Skeletal muscle cell (primary cell): ENCODE measurements at regions not wholly inside any gene's neighbourhood (a gene's known extent, or its start where the extent isn't known, plus 50 kb on each side); places are given as distances from the start of the nearest gene placed in this dataset.
"Not testable (repeated sequence)": the region's sequence is repeated elsewhere in the genome, so short reads cannot be mapped to it uniquely, and the experiment has no call there.

Experiments used
- DNase-seq: peaks from one replicate; pipeline ENCODE4 v3.0.0-alpha.2; 2010; ENCODE audit warnings: low read depth
- H3K4me3 ChIP-seq: 2 replicates; pipeline ENCODE4 v1.5.1; 2011; ENCODE audit warnings: low read depth, mild to moderate bottlenecking, control low read depth, low read length, moderate library complexity

DNA sequence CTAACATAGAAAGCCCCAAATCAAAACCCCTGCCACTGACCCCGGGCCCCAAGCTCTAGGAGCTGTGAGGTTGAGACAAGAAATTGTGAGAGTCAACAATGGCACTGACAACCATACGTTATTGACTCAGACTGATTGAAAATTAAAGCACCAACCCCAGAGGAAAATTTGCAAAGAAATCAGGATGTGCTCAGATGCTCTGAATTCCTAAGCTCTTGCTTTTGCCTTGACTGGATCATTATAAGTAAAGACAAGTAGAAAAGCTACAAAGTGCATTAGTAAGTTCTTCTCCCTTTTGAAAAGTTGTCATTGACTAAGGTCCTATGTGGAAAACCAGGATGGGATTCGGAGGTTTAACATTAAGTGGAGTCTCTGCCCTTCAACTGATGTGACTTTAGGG, 130.2 kb downstream of the SAMD9 start:
- no peak overlapping the region for H3K4me3 ChIP-seq
- no peak for DNase-seq

- DNase-seq = peak; percentile 47
- H3K4me3 ChIP-seq = no peak overlapping the region
Measured at GRCh38 chr7:92987095-92987494, 130.7 kb downstream of the SAMD9 start.

DNA sequence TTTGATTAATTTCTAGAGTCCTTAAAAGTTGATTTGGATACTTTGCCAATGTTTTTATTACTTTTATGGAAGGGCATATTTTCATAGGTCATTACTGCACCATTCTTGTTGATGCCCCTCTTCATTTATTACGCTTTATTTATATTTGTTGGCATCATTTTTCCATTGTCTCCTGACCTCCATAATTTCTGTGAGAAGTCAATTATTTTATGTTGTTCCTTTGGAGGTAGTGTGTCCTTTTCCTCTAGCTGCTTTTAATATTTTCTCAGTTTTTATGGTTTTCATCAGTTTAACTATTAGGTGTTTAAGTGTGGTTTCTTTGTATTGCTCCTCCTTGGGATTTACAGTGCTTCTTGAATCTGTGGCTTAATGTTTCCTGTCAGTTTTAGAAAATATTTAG, 134.9 kb downstream of the SAMD9 start:
- H3K4me3 ChIP-seq = no peak overlapping the region
- no peak for DNase-seq

DNA sequence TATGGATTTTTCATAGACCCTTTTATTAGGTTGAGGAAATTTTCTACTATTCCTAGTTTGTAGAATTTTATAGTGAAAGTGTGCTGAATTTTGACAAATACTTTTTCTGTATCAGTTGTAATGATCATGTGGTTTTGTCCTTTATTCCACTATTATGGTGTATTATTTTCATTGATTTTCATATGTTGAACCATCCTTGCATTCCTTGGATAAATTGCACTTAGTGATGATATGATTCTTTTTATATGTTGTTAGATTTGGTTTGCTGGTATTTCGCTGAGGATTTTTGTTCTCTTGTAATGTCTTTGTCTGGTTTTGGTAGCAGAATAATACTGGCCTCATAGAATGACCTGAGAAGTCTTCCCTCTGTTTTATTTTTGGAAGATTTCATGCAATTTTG, 140.6 kb upstream of the CDK6 start:
- H3K4me3 ChIP-seq = no peak overlapping the region
- DNase-seq = no peak

GRCh38 chr7:92973974-92974373, 137.6 kb upstream of the CDK6 start:
- no peak for DNase-seq
- H3K4me3 ChIP-seq = no peak overlapping the region

DNA sequence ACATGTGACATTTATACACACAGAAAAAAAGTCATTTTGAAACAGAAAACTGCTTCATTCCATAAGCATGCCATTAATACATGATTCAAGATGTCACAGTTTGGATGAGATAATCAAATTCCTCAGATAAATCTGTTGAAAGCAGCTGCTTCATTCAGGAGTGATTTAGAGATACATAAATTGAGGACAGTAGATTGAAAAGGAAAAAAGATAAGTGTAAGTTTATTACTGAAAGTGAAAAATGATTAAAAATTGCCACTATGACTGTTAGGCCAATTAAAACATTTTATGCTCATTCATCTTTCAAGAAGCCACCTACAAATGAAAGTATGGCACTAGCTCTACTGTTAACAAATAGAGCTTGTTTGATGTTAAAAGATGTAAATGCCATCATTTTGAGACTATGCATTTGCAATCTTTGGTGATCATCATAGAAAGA, 136.9 kb upstream of the CDK6 start:
- no peak for DNase-seq

GRCh38 chr7:92972441-92972840, 136.1 kb upstream of the CDK6 start:
- H3K4me3 ChIP-seq = no peak overlapping the region
- DNase-seq = no peak

More for the DNA sequence above, 136.9 kb upstream of the CDK6 start:
- H3K4me3 ChIP-seq = no peak overlapping the region

DNA sequence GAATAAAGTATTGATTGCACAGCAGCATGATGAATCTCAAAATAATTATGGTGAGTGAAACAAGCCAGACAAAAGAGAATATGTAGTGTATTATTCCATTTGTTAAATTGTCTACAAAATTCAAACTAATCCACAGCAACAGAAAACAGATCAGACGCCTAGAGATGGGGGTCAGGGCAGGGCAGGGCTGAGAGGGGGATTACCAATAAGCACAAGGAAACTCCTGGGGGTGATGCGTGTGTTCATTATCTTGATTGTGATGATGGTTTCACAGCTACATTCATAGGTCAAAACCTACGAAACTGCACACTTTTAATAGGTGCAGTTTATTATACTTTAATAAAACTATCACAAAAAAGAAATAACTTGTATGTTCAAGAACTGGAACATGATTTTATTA, 132.7 kb upstream of the CDK6 start:
- no peak overlapping the region for H3K4me3 ChIP-seq
- DNase-seq = no peak

GRCh38 chr7:92968502-92968901, 132.1 kb upstream of the CDK6 start:
- no peak overlapping the region for H3K4me3 ChIP-seq
- DNase-seq = no peak

- H3K4me3 ChIP-seq = no peak overlapping the region
- no peak for DNase-seq
Measured at GRCh38 chr7:92967238-92967637, 130.9 kb upstream of the CDK6 start.

DNA sequence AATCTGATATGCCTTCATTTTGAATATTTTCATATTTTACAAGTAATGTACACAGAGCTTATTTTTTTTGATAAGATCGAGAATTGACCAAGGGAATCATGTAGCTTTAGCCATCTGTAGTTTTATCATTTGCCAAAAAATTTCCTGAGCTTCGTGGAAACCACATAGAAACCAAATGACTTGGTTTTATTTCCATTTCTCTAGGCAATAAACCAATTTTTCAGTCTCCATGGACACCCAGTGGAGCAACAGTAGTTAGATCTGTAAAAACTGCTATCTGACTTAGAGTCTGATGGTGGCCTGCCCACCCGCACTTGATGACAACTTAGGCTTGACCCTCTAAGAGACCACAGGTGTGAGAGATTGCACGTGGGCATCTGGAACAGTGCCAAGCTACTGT, 127.8 kb upstream of the CDK6 start:
- DNase-seq = no peak
- no peak overlapping the region for H3K4me3 ChIP-seq

GRCh38 chr7:92963566-92963965, 127.2 kb upstream of the CDK6 start:
- H3K4me3 ChIP-seq = no peak overlapping the region
- no peak for DNase-seq

DNA sequence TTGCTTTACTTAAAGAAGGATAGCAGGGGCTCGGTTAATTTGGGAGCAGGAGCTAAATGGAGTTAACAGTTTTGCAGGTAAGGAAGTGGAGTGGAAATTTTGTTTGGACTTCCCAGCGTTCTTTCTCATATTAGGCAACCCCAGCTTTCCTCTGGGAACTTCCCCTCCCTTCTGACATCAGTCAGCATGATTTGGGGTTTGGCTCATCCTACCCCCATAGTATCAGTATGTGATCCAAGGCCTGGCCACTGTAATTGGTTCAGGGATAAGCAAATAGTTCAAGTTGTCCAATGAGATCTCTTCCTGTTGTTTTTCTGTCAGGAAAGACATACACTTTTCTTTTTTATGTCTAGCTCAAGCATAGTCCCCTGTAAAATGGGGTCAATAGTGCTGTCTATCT, 125.6 kb upstream of the CDK6 start:
- H3K4me3 ChIP-seq = no peak overlapping the region
- DNase-seq = no peak

GRCh38 chr7:92956575-92956974, 120.2 kb upstream of the CDK6 start:
- H3K4me3 ChIP-seq = no peak overlapping the region
- DNase-seq = no peak

GRCh38 chr7:92955081-92955480, 118.7 kb upstream of the CDK6 start:
- no peak overlapping the region for H3K4me3 ChIP-seq
- DNase-seq = no peak

DNA sequence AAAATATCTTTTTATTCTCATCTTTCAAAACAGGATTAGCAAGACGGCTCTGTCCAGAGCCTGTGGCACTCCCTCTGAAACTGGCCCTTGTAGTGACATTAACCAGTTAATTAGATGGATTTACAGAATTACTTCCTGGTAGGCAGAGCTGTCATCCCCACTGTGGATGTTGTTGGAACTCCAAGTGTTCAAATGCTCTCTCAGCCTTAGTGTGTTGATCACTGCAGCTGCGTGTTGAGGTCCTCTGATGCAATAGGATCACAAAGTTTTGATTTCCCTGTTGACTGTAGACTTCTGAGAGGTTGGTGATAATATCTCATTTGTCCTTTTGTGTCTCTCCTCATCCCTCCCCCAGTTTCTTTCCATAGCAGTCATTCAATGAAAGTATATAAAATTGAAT, 117.3 kb upstream of the CDK6 start:
- no peak for DNase-seq
- H3K4me3 ChIP-seq = no peak overlapping the region

DNA sequence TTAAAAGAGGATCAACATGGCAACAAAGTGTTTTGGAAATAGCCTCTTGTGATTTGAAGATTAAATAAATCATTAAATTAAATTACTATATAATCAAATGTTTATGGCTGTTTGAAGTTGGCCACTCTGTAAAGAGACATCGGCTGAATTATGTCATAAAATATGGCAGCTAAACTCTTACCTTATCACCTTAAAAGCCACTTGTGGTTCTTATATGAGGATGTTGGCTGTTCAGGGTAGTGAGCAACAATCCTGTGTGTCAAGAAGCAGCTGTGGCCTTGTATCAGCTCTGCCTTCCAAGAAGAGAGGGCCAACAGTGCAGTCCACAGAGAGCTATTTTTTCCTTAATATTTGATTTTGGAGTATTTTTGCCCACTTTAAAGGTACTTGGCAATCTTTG, 113.4 kb upstream of the CDK6 start:
- DNase-seq = no peak
- no peak overlapping the region for H3K4me3 ChIP-seq

GRCh38 chr7:92945840-92946239, 109.5 kb upstream of the CDK6 start:
- no peak overlapping the region for H3K4me3 ChIP-seq
- no peak for DNase-seq

- H3K4me3 ChIP-seq = no peak overlapping the region
- DNase-seq = no peak
Measured at GRCh38 chr7:92944633-92945032, 108.3 kb upstream of the CDK6 start.

GRCh38 chr7:92942706-92943105, 106.3 kb upstream of the CDK6 start:
- not testable (repeated sequence) for DNase-seq, H3K4me3 ChIP-seq

DNA sequence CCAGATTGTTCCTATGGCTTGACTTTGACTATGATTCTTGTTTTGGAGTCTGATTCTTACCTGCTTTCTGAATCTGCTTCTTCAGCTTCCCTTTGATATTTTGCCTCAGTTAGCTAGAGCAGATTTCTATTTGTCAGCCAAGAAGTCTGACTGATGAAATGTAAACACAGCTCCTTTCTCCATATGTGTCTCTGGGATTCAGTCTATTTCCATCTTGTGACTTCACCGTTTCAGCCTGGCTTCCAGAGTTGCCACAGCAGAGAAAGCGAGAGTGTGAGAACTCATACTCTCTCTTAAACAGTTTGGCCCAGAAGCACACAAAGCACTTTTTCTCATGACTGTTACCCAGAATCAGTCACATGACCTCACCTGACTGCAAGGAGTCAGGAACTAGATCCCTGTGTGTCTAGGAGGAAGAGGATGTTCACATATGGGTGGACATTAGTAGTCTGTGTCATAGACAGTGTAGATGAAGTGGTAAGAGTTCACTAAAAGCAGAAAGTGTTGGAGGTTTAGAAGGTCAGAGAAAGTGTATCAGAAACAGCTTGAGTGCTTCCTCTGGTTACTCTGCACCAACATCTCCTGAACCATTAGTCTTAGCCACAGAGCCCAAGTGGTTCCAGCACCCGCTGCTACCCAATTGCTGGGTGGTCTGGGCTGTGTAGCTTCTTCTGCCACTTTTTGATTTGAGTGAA, 103.4 kb upstream of the CDK6 start:
- DNase-seq = no peak
- H3K4me3 ChIP-seq = no peak overlapping the region

DNA sequence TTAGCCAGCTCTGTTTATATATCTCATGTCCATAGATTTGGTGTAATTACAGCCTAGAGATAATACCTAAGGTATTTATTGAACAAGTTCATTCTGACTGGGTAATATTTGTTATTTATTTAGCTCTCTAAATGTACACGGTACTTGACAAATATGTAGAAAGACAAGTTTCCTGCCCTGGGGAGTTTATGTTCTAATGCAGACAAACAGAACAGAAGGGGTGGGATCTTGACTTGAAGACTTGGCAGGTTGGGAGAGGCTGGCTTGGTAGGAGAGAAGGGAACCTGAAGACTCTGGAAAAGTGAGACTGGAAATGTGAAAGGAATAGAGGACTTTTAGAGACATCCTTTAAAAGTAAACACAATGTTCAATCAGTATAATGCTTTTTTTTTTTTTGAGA, 97.7 kb upstream of the CDK6 start:
- DNase-seq = no peak
- H3K4me3 ChIP-seq = no peak overlapping the region
